ENCODE measurements at regions not wholly inside any gene's neighbourhood (a gene's known extent, or its start where the extent isn't known, plus 50 kb on each side); places are given as distances from the start of the nearest gene placed in this dataset.

DNA sequence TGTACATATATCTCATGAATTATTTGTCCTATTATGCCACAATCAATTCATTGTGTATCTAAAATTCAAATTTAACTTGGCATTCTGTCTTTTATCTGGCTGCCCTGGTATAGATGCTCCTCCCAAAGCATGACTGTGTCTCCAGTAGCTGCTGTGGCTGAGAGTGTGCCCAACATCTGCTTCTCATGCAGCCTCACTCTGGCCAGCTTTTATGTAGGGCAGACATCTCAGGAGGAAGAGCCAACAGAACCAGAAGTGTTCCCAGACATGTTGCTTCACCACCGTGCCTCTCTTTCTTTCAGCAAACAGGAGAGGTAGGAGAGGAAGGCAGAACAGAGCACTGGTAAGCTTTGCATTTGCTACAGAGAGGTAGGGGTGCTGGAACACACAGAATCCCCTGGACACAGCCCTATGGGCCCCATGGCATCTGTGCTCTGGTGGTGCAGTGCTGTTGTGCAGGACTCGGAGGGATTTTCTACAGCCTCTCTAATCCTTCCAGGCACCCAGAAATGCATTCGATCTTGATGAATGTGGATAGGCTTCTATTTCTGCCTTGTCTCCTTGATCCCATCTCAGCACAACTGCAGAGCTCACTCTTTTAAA is 637.1 kb downstream of the UTRN start:
- Histone ChIP-seq H4K20me1 (replicated peaks in 1 of 2; ENCODE audit: control insufficient read depth in 1 of 2, insufficient read depth in 2 of 2, low read length in 2 of 2) (no peaks in the 10 kb centered on the region), H2BK120ac (replicated peaks; ENCODE audit: low read depth, low read length) (no peak overlapping the region), H2BK15ac (ENCODE audit: low read length) (no peak overlapping the region), H3K79me2 (ENCODE audit: control insufficient read depth in 1 of 2, insufficient read depth in 2 of 2, low read length in 2 of 2) (no peaks in the 10 kb centered on the region), H3K4me3 (ENCODE audit: extremely low read depth in 1 of 4, insufficient read depth in 2 of 4, low read depth in 3 of 4, low read length in 4 of 4) (no peak overlapping the region), H4K91ac (replicated peaks; ENCODE audit: insufficient read length, low read length) (peak overlapping the region; percentile 34), H3K23ac (ENCODE audit: insufficient read length) (no peak overlapping the region), H3K4me1 (replicated peaks in 1 of 4; ENCODE audit: control insufficient read depth in 3 of 4, insufficient read depth in 4 of 4, low read length in 3 of 4) (peaks cover 2 to 9% (median 6%) of the 10 kb centered on the region in 4 experiments; a peak in 6 of 7 replicates), H3K23me2 (ENCODE audit: low read depth, low read length) (no peaks in the 10 kb centered on the region), H3K79me1 (ENCODE audit: low read depth, low read length) (no peaks in the 10 kb centered on the region), H3K4ac (replicated peaks; ENCODE audit: insufficient read length, low read depth, low read length) (no peak overlapping the region), H3K27ac (ENCODE audit: low read depth, low read length) (no peak overlapping the region), H2BK12ac (ENCODE audit: low read depth, low read length) (no peak overlapping the region), H4K5ac (ENCODE audit: insufficient read length, low read depth, low read length) (no peak overlapping the region), H2AFZ (ENCODE audit: low read length) (no peak overlapping the region), H3K56ac (replicated peaks; ENCODE audit: insufficient read length, low read depth, low read length) (no peak overlapping the region), H3K36me3 (ENCODE audit: control insufficient read depth in 2 of 4, insufficient read depth in 4 of 4, low read length in 3 of 4) (no peaks in the 10 kb centered on the region), H2BK20ac (ENCODE audit: low read length) (no peak overlapping the region), H3K9ac (replicated peaks in 1 of 4; ENCODE audit: extremely low read depth in 1 of 4, low read depth in 3 of 4, low read length in 3 of 4) (no peak overlapping the region), H3K9me3 (ENCODE audit: insufficient read depth in 2 of 2, low read depth in 1 of 2, low read length in 1 of 2) (peaks cover 8 to 9% of the 10 kb centered on the region in 2 experiments; a peak in 3 of 4 replicates), H3K14ac (ENCODE audit: insufficient read length) (no peak overlapping the region), H3K18ac (ENCODE audit: extremely low read depth, low read length) (no peak overlapping the region), H3K27me3 (replicated peaks in 1 of 4; ENCODE audit: control insufficient read depth in 3 of 4, extremely low read depth in 1 of 4, insufficient read depth in 3 of 4, low read length in 3 of 4) (peaks cover 0 to 2% (median 0%) of the 10 kb centered on the region in 4 experiments; a peak in 1 of 7 replicates), H4K8ac (ENCODE audit: extremely low read depth, insufficient read depth, low read length) (no peak overlapping the region), H3K4me2 (ENCODE audit: insufficient read depth in 1 of 2, low read depth in 2 of 2, low read length in 2 of 2) (no peak overlapping the region), H2BK5ac (ENCODE audit: low read depth, low read length) (no peak overlapping the region), H2AK5ac (ENCODE audit: low read depth, low read length) (no peak overlapping the region)
- ChIA-PET CTCF (ENCODE audit: partially characterized antibody) (interaction anchor here (0.9 kb wide), 1 partner anchor 18 kb away, joined by 3 read pairs; no protein-coding TSS in a partner anchor), POLR2A (ENCODE audit: partially characterized antibody) (no interaction called here)
- FAIRE-seq (no peak), DNase-seq (ENCODE audit: low read depth in 1 of 2, low spot score in 2 of 2) (no peak)
- WGBS, 2 experiments (ENCODE audit: extremely low coverage in 1 of 2, insufficient coverage in 1 of 2, insufficient read length in 1 of 2, insufficient replicate concordance in 2 of 2, low coverage in 1 of 2, low lambda C conversion rate in 2 of 2, missing lambda C conversion rate in 1 of 2), result 87% methylated on average over 3 of the region's 3 CpGs; no CpG with 5 or more reads in 1 of the 2 experiments
- no peak for TF ChIP-seq KDM1A (IDR thresholded peaks at IDR 0.05; ENCODE audit: borderline replicate concordance, low read length)
- TF ChIP-seq ZNF274 (IDR thresholded peaks at IDR 0.05; ENCODE audit: borderline replicate concordance, extremely low read depth, low read length), result no peak
- TF ChIP-seq YY1 (IDR thresholded peaks at IDR 0.05; ENCODE audit: low read depth, low read length), result no peak
- TF ChIP-seq MAFK (IDR thresholded peaks at IDR 0.05; ENCODE audit: low read depth, low read length), result no peak
- no peak for TF ChIP-seq TBP (IDR thresholded peaks at IDR 0.05; ENCODE audit: low read depth, low read length)
- no peak for TF ChIP-seq PHF8 (conservative IDR thresholded peaks at IDR 0.05; ENCODE audit: low read depth, low read length)
- no peak for TF ChIP-seq CTBP2 (IDR thresholded peaks at IDR 0.05; ENCODE audit: borderline replicate concordance, insufficient read depth, insufficient read length, low read length)
- no peak for TF ChIP-seq CBX5 (IDR thresholded peaks at IDR 0.05; ENCODE audit: low read depth, low read length)
- TF ChIP-seq BACH1 (IDR thresholded peaks at IDR 0.05; ENCODE audit: low read length), result no peak
- no peak for TF ChIP-seq RNF2 (IDR thresholded peaks at IDR 0.05; ENCODE audit: borderline replicate concordance, low read depth, low read length, missing control alignments, poor library complexity, severe bottlenecking)
- TF ChIP-seq BRCA1 (IDR thresholded peaks at IDR 0.05; ENCODE audit: low read depth, low read length), result no peak

Measured in H1 (cell line).